ENCODE measurements at regions not wholly inside any gene's neighbourhood (a gene's known extent, or its start where the extent isn't known, plus 50 kb on each side); places are given as distances from the start of the nearest gene placed in this dataset.
A peak's percentile ranks its signal among the peaks of the same experiment; 100 is the strongest.

GRCh38 chr6:159505140-159505922, 187.7 kb downstream of the SOD2 start:
- DNase-seq (ENCODE audit: low read depth), result no peak
- in situ Hi-C loops (cut with HindIII; ENCODE audit: low pct_unique_long_range_greater_than_20kb, low sequenced_read_pairs), result no loop called here

- in situ Hi-C loops (cut with HindIII; ENCODE audit: low pct_unique_long_range_greater_than_20kb, low sequenced_read_pairs), result no loop called here
- no peak for DNase-seq (ENCODE audit: low read depth)
These were observed 191.5 kb downstream of the SOD2 start for GRCh38 chr6:159501558-159501957.

- in situ Hi-C loops (cut with HindIII; ENCODE audit: low pct_unique_long_range_greater_than_20kb, low sequenced_read_pairs), result no loop called here
- no peak for DNase-seq (ENCODE audit: low read depth)
These were observed 194.0 kb downstream of the SOD2 start for GRCh38 chr6:159499034-159499433.

GRCh38 chr6:159494586-159494972, 198.5 kb downstream of the SOD2 start:
- DNase-seq (ENCODE audit: low read depth), result no peak
- in situ Hi-C loops (cut with HindIII; ENCODE audit: low pct_unique_long_range_greater_than_20kb, low sequenced_read_pairs), result no loop called here

GRCh38 chr6:159493898-159494585, 199.0 kb downstream of the SOD2 start:
- in situ Hi-C loops (cut with HindIII; ENCODE audit: low pct_unique_long_range_greater_than_20kb, low sequenced_read_pairs), result no loop called here
- DNase-seq (ENCODE audit: low read depth), result peak; percentile 3

GRCh38 chr6:159493231-159493897, 199.7 kb downstream of the SOD2 start:
- no peak for DNase-seq (ENCODE audit: low read depth)
- in situ Hi-C loops (cut with HindIII; ENCODE audit: low pct_unique_long_range_greater_than_20kb, low sequenced_read_pairs), result no loop called here

GRCh38 chr6:159490298-159490937, 202.6 kb downstream of the SOD2 start:
- DNase-seq (ENCODE audit: low read depth), result no peak
- in situ Hi-C loops (cut with HindIII; ENCODE audit: low pct_unique_long_range_greater_than_20kb, low sequenced_read_pairs), result no loop called here

GRCh38 chr6:159487636-159488035, 205.4 kb downstream of the SOD2 start:
- in situ Hi-C loops (cut with HindIII; ENCODE audit: low pct_unique_long_range_greater_than_20kb, low sequenced_read_pairs), result no loop called here
- no peak for DNase-seq (ENCODE audit: low read depth)

GRCh38 chr6:159483259-159483658, 209.8 kb downstream of the SOD2 start:
- in situ Hi-C loops (cut with HindIII; ENCODE audit: low pct_unique_long_range_greater_than_20kb, low sequenced_read_pairs), result no loop called here
- DNase-seq (ENCODE audit: low read depth), result no peak

GRCh38 chr6:159481897-159482296, 211.1 kb downstream of the SOD2 start:
- in situ Hi-C loops (cut with HindIII; ENCODE audit: low pct_unique_long_range_greater_than_20kb, low sequenced_read_pairs), result no loop called here

GRCh38 chr6:159480471-159480870, 212.6 kb downstream of the SOD2 start:
- in situ Hi-C loops (cut with HindIII; ENCODE audit: low pct_unique_long_range_greater_than_20kb, low sequenced_read_pairs), result no loop called here
- no peak for DNase-seq (ENCODE audit: low read depth)

More at GRCh38 chr6:159481897-159482296, 211.1 kb downstream of the SOD2 start:
- DNase-seq (ENCODE audit: low read depth), result no peak

- in situ Hi-C loops (cut with HindIII; ENCODE audit: low pct_unique_long_range_greater_than_20kb, low sequenced_read_pairs), result no loop called here
- DNase-seq (ENCODE audit: low read depth), result no peak
These were observed 213.9 kb downstream of the SOD2 start for GRCh38 chr6:159479146-159479545.

GRCh38 chr6:159473475-159474263, 219.4 kb downstream of the SOD2 start:
- in situ Hi-C loops (cut with HindIII; ENCODE audit: low pct_unique_long_range_greater_than_20kb, low sequenced_read_pairs), result no loop called here
- DNase-seq (ENCODE audit: low read depth), result no peak

GRCh38 chr6:159470397-159470796, 222.6 kb downstream of the SOD2 start:
- in situ Hi-C loops (cut with HindIII; ENCODE audit: low pct_unique_long_range_greater_than_20kb, low sequenced_read_pairs), result no loop called here
- no peak for DNase-seq (ENCODE audit: low read depth)

GRCh38 chr6:159469443-159469842, 223.6 kb downstream of the SOD2 start:
- DNase-seq (ENCODE audit: low read depth), result no peak
- in situ Hi-C loops (cut with HindIII; ENCODE audit: low pct_unique_long_range_greater_than_20kb, low sequenced_read_pairs), result no loop called here

- in situ Hi-C loops (cut with HindIII; ENCODE audit: low pct_unique_long_range_greater_than_20kb, low sequenced_read_pairs), result no loop called here
- DNase-seq (ENCODE audit: low read depth), result no peak
These were observed 224.0 kb downstream of the SOD2 start for GRCh38 chr6:159468994-159469393.

GRCh38 chr6:159467473-159468041, 225.5 kb downstream of the SOD2 start:
- in situ Hi-C loops (cut with HindIII; ENCODE audit: low pct_unique_long_range_greater_than_20kb, low sequenced_read_pairs), result no loop called here
- DNase-seq (ENCODE audit: low read depth), result no peak

GRCh38 chr6:159466926-159467325, 226.1 kb downstream of the SOD2 start:
- in situ Hi-C loops (cut with HindIII; ENCODE audit: low pct_unique_long_range_greater_than_20kb, low sequenced_read_pairs), result no loop called here

More at GRCh38 chr6:159466926-159467325, 226.1 kb downstream of the SOD2 start:
- DNase-seq (ENCODE audit: low read depth), result no peak
